Chondrocyte (in vitro differentiated cells): ENCODE measurements at regions not wholly inside any gene's neighbourhood (a gene's known extent, or its start where the extent isn't known, plus 50 kb on each side); places are given as distances from the start of the nearest gene placed in this dataset.

Experiments
- DNase-seq: peaks from one replicate; pipeline ENCODE4 v3.0.0; 2021; ENCODE audit warnings: mixed read lengths, low spot score
- H3K27ac Mint-ChIP-seq: one replicate; pipeline ENCODE4 v1.8.0; 2021; ENCODE audit warnings: mild to moderate bottlenecking, moderate library complexity, mixed read lengths; ENCODE audit not compliant: unreplicated experiment
- H3K27me3 Mint-ChIP-seq: 2 replicates; pipeline ENCODE4 v1.8.0; 2021; ENCODE audit warnings: low read depth, mixed read lengths
- H3K36me3 Mint-ChIP-seq: 2 replicates; pipeline ENCODE4 v1.8.0; 2021; ENCODE audit warnings: low read depth, mixed read lengths
- H3K4me1 Mint-ChIP-seq: 2 replicates; pipeline ENCODE4 v1.8.0; 2021; ENCODE audit warnings: low read depth, mild to moderate bottlenecking, mixed read lengths
- H3K4me3 Mint-ChIP-seq: one replicate; pipeline ENCODE4 v1.8.0; 2021; ENCODE audit warnings: mild to moderate bottlenecking, moderate library complexity, mixed read lengths; ENCODE audit not compliant: unreplicated experiment
- H3K9me3 Mint-ChIP-seq: 2 replicates; pipeline ENCODE4 v1.8.0; 2021; ENCODE audit warnings: low read depth, mixed read lengths
- CTCF ChIP-seq: fragments of 200-600 bp; sonication (generic); IDR thresholded peaks from 2 replicates; pipeline ENCODE4 v1.5.0; 2021; ENCODE audit warnings: antibody characterized with exemption, mild to moderate bottlenecking, moderate library complexity

GRCh38 chr13:95367309-95367843 lies 66.1 kb upstream of the ABCC4 start:
- peaks cover 5% of the 10 kb centered on the region for H3K27me3 Mint-ChIP-seq
- DNase-seq: no peak
- H3K4me3 Mint-ChIP-seq: no peak overlapping the region
- H3K36me3 Mint-ChIP-seq: no peaks in the 10 kb centered on the region
- no peak for TF ChIP-seq CTCF
- no peaks in the 10 kb centered on the region for H3K4me1 Mint-ChIP-seq
- no peak overlapping the region for H3K27ac Mint-ChIP-seq
- peaks cover 2% of the 10 kb centered on the region for H3K9me3 Mint-ChIP-seq

DNA sequence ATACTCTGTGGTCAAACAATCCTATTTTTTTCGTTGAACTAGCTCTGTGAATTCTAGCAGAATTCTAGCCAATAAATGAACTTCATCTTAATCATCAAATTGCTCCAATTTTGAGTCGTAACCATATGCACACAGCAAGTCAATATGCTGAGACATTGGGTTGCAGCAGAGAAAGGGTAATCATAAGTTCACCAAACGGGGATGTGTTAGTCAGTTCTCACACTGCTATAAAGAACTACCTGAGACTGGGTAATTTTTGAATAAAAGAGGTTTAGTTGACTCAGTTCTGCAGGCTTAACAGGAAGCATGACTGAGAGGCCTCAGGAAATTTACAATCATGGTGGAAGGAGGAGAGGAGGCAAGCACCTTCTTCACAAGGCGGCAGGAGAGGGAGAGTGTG lies 67.7 kb upstream of the ABCC4 start:
- H3K27ac Mint-ChIP-seq: no peak overlapping the region
- DNase-seq: no peak
- no peak overlapping the region for H3K4me3 Mint-ChIP-seq
- no peaks in the 10 kb centered on the region for H3K36me3 Mint-ChIP-seq
- no peaks in the 10 kb centered on the region for H3K4me1 Mint-ChIP-seq
- no peaks in the 10 kb centered on the region for H3K9me3 Mint-ChIP-seq
- peaks cover 3% of the 10 kb centered on the region for H3K27me3 Mint-ChIP-seq
- TF ChIP-seq CTCF: no peak

DNA sequence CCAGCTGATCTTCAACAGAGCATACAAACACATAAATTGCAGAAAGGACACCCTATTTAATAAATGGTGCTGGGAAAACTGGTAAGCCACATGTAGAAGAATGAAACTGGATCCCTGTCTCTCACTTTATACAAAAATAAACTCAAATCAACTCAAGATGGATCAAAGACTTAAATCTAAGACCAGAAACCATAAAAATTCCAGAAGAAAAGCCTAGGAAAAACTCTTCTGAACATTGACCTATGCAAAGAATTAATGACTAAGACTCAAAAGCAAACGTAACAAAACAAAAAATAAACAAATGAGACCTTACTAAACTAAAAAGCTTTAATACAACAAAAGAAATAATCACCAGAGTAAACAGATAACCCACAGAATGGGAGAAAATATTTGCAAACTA lies 74.5 kb upstream of the ABCC4 start:
- Mint-ChIP-seq H3K4me1 (peaks cover 4% of the 10 kb centered on the region), H3K9me3 (peaks cover 5% of the 10 kb centered on the region), H3K27ac (no peak overlapping the region), H3K27me3 (no peaks in the 10 kb centered on the region), H3K4me3 (no peak overlapping the region), H3K36me3 (no peaks in the 10 kb centered on the region)
- DNase-seq: no peak
- TF ChIP-seq CTCF: no peak

- no peak for TF ChIP-seq CTCF
- H3K9me3 Mint-ChIP-seq: peaks cover 5% of the 10 kb centered on the region
- DNase-seq: no peak
- H3K27ac Mint-ChIP-seq: no peak overlapping the region
- no peak overlapping the region for H3K4me3 Mint-ChIP-seq
- no peaks in the 10 kb centered on the region for H3K27me3 Mint-ChIP-seq
- H3K4me1 Mint-ChIP-seq: peaks cover 7% of the 10 kb centered on the region
- H3K36me3 Mint-ChIP-seq: no peaks in the 10 kb centered on the region
Observed at GRCh38 chr13:95378603-95379002, 77.4 kb upstream of the ABCC4 start.

GRCh38 chr13:95380468-95381211 lies 79.4 kb upstream of the ABCC4 start:
- peak; percentile 95 for TF ChIP-seq CTCF
- peaks cover 1% of the 10 kb centered on the region for H3K9me3 Mint-ChIP-seq

More at GRCh38 chr13:95380468-95381211, 79.4 kb upstream of the ABCC4 start:
- no peak overlapping the region for H3K27ac Mint-ChIP-seq
- peak overlapping the region; percentile 28 for H3K4me3 Mint-ChIP-seq
- H3K4me1 Mint-ChIP-seq: peaks cover 7% of the 10 kb centered on the region
- DNase-seq: no peak
- H3K36me3 Mint-ChIP-seq: no peaks in the 10 kb centered on the region
- no peaks in the 10 kb centered on the region for H3K27me3 Mint-ChIP-seq
